ENCODE measurements at regions not wholly inside any gene's neighbourhood (a gene's known extent, or its start where the extent isn't known, plus 50 kb on each side); places are given as distances from the start of the nearest gene placed in this dataset.

DNA sequence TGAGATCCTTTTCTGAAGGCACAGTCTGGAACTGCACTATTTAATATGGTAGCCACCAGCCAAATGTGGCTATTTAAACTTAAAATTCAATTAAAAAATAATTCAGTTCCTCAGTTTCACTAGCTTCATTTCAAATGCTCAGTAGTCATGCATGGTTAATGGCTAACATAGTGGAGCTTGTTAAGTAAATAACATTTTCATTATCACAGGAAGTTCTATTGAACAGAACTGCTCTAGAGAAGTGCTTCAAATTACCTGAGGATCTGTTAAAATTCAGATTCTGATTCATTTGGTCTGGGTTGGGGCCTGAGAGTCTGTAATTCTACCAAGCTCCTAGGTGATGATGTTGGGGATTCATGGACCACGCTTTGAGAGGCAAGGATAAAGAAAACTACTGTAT lies 109.6 kb upstream of the THRB start:
- TF ChIP-seq, protein P1, sequence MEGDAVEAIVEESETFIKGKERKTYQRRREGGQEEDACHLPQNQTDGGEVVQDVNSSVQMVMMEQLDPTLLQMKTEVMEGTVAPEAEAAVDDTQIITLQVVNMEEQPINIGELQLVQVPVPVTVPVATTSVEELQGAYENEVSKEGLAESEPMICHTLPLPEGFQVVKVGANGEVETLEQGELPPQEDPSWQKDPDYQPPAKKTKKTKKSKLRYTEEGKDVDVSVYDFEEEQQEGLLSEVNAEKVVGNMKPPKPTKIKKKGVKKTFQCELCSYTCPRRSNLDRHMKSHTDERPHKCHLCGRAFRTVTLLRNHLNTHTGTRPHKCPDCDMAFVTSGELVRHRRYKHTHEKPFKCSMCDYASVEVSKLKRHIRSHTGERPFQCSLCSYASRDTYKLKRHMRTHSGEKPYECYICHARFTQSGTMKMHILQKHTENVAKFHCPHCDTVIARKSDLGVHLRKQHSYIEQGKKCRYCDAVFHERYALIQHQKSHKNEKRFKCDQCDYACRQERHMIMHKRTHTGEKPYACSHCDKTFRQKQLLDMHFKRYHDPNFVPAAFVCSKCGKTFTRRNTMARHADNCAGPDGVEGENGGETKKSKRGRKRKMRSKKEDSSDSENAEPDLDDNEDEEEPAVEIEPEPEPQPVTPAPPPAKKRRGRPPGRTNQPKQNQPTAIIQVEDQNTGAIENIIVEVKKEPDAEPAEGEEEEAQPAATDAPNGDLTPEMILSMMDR (IDR thresholded peaks at IDR 0.05): no peak
- no peak for TF ChIP-seq POLR2A (IDR thresholded peaks at IDR 0.05)

Measured in testis (tissue), 2 donors.